Endodermal cell (in vitro differentiated cells): ENCODE measurements at regions not wholly inside any gene's neighbourhood (a gene's known extent, or its start where the extent isn't known, plus 50 kb on each side); places are given as distances from the start of the nearest gene placed in this dataset.
A peak's percentile ranks its signal among the peaks of the same experiment; 100 is the strongest.
"Not testable (repeated sequence)": the region's sequence is repeated elsewhere in the genome, so short reads cannot be mapped to it uniquely, and the experiment has no call there.

ENCODE experiments used
- DNase-seq: peaks from one replicate; pipeline ENCODE4 v3.0.0-alpha.2; 2017
- H3K27ac ChIP-seq: 2 replicates; pipeline ENCODE4 v1.5.1; 2013; ENCODE audit warnings: mild to moderate bottlenecking, low read depth, low read length, moderate library complexity
- H3K27me3 ChIP-seq: 2 replicates; pipeline ENCODE4 v1.6.1; 2013; ENCODE audit warnings: mild to moderate bottlenecking, low read length, moderate library complexity; ENCODE audit not compliant: insufficient read depth, control insufficient read depth, poor library complexity, severe bottlenecking
- H3K36me3 ChIP-seq: 2 replicates; pipeline ENCODE4 v1.7.0; 2013; ENCODE audit warnings: mild to moderate bottlenecking, low read length, moderate library complexity; ENCODE audit not compliant: control insufficient read depth, insufficient read depth
- H3K4me1 ChIP-seq: one replicate; pipeline ENCODE4 v1.7.0; 2013; ENCODE audit warnings: low read length; ENCODE audit not compliant: control insufficient read depth, insufficient read depth
- H3K4me3 ChIP-seq: 2 replicates; pipeline ENCODE4 v1.5.1; 2013; ENCODE audit warnings: mild to moderate bottlenecking, low read length, moderate library complexity
- H3K9ac ChIP-seq: 2 replicates; pipeline ENCODE4 v1.6.1; 2013; ENCODE audit warnings: mild to moderate bottlenecking, low read length, moderate library complexity; ENCODE audit not compliant: poor library complexity, severe bottlenecking; ENCODE audit errors: extremely low read depth
- H3K9me3 ChIP-seq: 2 replicates; pipeline ENCODE4 v1.6.1; 2013; ENCODE audit warnings: mild to moderate bottlenecking, low read length, moderate library complexity; ENCODE audit not compliant: control insufficient read depth
- H3K27ac Mint-ChIP-seq: 2 replicates; pipeline ENCODE4 v1.8.0; 2020; ENCODE audit warnings: mixed read lengths
- H3K27me3 Mint-ChIP-seq: 2 replicates; pipeline ENCODE4 v1.8.0; 2021; ENCODE audit warnings: mild to moderate bottlenecking, mixed read lengths; ENCODE audit not compliant: insufficient read depth
- H3K36me3 Mint-ChIP-seq: 2 replicates; pipeline ENCODE4 v1.8.0; 2020; ENCODE audit warnings: low read depth, mixed read lengths
- H3K4me1 Mint-ChIP-seq: 2 replicates; pipeline ENCODE4 v1.8.0; 2020; ENCODE audit warnings: mixed read lengths
- H3K4me3 Mint-ChIP-seq: 2 replicates; pipeline ENCODE4 v1.8.0; 2020; ENCODE audit warnings: mild to moderate bottlenecking, moderate library complexity, mixed read lengths
- H3K9me3 Mint-ChIP-seq: 2 replicates; pipeline ENCODE4 v1.8.0; 2020; ENCODE audit warnings: mild to moderate bottlenecking, mixed read lengths
- CTCF ChIP-seq: fragments of 200-600 bp; sonication (generic); conservative IDR thresholded peaks from 2 replicates; pipeline ENCODE4 v1.5.0; 2021; ENCODE audit warnings: antibody characterized with exemption, mild to moderate bottlenecking
- WGBS, 2 experiments: methylation state at CpG; one replicate each; pipeline versions ENCODE4 v1.1.5 to v1.1.7; 2013; ENCODE audit warnings: missing lambda C conversion rate in 2 of 2, mixed read lengths in 1 of 2; ENCODE audit not compliant: insufficient coverage in 1 of 2, insufficient read length in 1 of 2; 5-methylcytosine and 5-hydroxymethylcytosine counted together

GRCh38 chr6:112524071-112524470 lies 176.9 kb downstream of the RFPL4B start:
- H3K4me1 ChIP-seq: no peaks in the 10 kb centered on the region
- no peak overlapping the region for H3K27ac ChIP-seq
- H3K9me3 ChIP-seq: no peaks in the 10 kb centered on the region
- no peak for TF ChIP-seq CTCF
- peaks cover under 1% of the 10 kb centered on the region for H3K36me3 Mint-ChIP-seq
- no peak for DNase-seq
- H3K9ac ChIP-seq: no peak overlapping the region
- H3K4me3 Mint-ChIP-seq: no peak overlapping the region
- H3K4me1 Mint-ChIP-seq: peaks cover 13% of the 10 kb centered on the region
- H3K4me3 ChIP-seq: no peak overlapping the region
- peak overlapping the region; percentile 11 for H3K27ac Mint-ChIP-seq
- H3K36me3 ChIP-seq: no peaks in the 10 kb centered on the region
- H3K9me3 Mint-ChIP-seq: peaks cover 2% of the 10 kb centered on the region
- no peaks in the 10 kb centered on the region for H3K27me3 Mint-ChIP-seq
- H3K27me3 ChIP-seq: no peaks in the 10 kb centered on the region
- 62% methylated on average over 2 of the region's 2 CpGs; no CpG with 5 or more reads in 1 of the 2 experiments for WGBS, 2 experiments

- TF ChIP-seq CTCF: no peak
- WGBS, 2 experiments: no CpG with 5 or more reads among the region's 1 CpG
- no peak for DNase-seq
- Histone ChIP-seq H3K27ac (no peak overlapping the region), H3K4me1 (no peaks in the 10 kb centered on the region), H3K36me3 (no peaks in the 10 kb centered on the region), H3K9ac (no peak overlapping the region), H3K27me3 (no peaks in the 10 kb centered on the region), H3K4me3 (no peak overlapping the region), H3K9me3 (no peaks in the 10 kb centered on the region)
- Mint-ChIP-seq H3K4me3 (no peak overlapping the region), H3K27me3 (no peaks in the 10 kb centered on the region), H3K9me3 (peaks cover 13% of the 10 kb centered on the region), H3K27ac (no peak overlapping the region), H3K4me1 (peaks cover 13% of the 10 kb centered on the region), H3K36me3 (peaks cover 5% of the 10 kb centered on the region)
Observed at GRCh38 chr6:112525749-112526148, 178.6 kb downstream of the RFPL4B start.

- H3K27me3 Mint-ChIP-seq: no peaks in the 10 kb centered on the region
Observed at GRCh38 chr6:112526594-112526993, 179.5 kb downstream of the RFPL4B start.

GRCh38 chr6:112528306-112528705 lies 181.2 kb downstream of the RFPL4B start:
- H3K9ac ChIP-seq, H3K27ac Mint-ChIP-seq, H3K27ac ChIP-seq, H3K9me3 ChIP-seq, H3K36me3 ChIP-seq, H3K36me3 Mint-ChIP-seq, H3K27me3 Mint-ChIP-seq, H3K4me3 ChIP-seq, DNase-seq, H3K27me3 ChIP-seq, H3K4me3 Mint-ChIP-seq, H3K4me1 ChIP-seq: not testable (repeated sequence)
- H3K4me1 Mint-ChIP-seq: peaks cover 12% of the 10 kb centered on the region
- peaks cover 13% of the 10 kb centered on the region for H3K9me3 Mint-ChIP-seq
- 90% methylated on average over 18 of the region's 29 CpGs; no CpG with 5 or more reads in 1 of the 2 experiments for WGBS, 2 experiments

More at GRCh38 chr6:112526594-112526993, 179.5 kb downstream of the RFPL4B start:
- H3K9me3 ChIP-seq: no peaks in the 10 kb centered on the region
- H3K4me3 ChIP-seq: no peak overlapping the region
- Mint-ChIP-seq H3K4me3 (no peak overlapping the region), H3K36me3 (peaks cover 5% of the 10 kb centered on the region), H3K4me1 (peaks cover 13% of the 10 kb centered on the region), H3K27ac (no peak overlapping the region), H3K9me3 (peaks cover 13% of the 10 kb centered on the region)
- no peaks in the 10 kb centered on the region for H3K36me3 ChIP-seq
- 93 to 100% methylated on average over 5 to 6 of the region's 6 CpGs for WGBS, 2 experiments
- no peak for DNase-seq
- no peaks in the 10 kb centered on the region for H3K27me3 ChIP-seq
- TF ChIP-seq CTCF: no peak
- H3K4me1 ChIP-seq: no peaks in the 10 kb centered on the region
- no peak overlapping the region for H3K27ac ChIP-seq
- no peak overlapping the region for H3K9ac ChIP-seq
